ENCODE measurements at regions not wholly inside any gene's neighbourhood (a gene's known extent, or its start where the extent isn't known, plus 50 kb on each side); places are given as distances from the start of the nearest gene placed in this dataset.

DNA sequence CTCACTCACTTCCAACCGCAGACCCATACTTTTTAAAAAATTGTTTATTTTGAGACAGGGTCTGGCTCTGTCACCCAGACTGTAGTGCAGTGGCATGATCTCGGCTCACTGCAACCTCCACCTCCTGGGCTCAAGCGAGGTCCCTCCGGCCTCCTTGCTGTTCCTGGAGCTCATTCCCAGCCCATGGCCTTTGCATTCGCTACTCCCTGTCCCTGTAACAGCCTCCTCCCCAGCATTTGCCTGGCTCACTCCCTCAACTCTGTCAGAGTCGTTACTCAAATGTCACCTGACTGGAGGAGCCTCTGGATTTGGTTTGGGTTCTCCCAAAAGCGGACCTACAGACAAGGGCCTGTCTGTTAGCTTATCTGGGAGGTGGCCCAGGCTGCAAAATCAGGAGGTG lies 432.6 kb upstream of the PROK2 start:
- peaks cover 0 to 12% (median 0%) of the 10 kb centered on the region in 3 donors for H3K27me3 ChIP-seq (ENCODE audit: control insufficient read depth in 3 of 3, insufficient read depth in 3 of 3, low read length in 2 of 3)
- H3K27ac ChIP-seq (ENCODE audit: low read depth in 1 of 2, low read length in 1 of 2), result no peak overlapping the region
- TF ChIP-seq, protein P1, sequence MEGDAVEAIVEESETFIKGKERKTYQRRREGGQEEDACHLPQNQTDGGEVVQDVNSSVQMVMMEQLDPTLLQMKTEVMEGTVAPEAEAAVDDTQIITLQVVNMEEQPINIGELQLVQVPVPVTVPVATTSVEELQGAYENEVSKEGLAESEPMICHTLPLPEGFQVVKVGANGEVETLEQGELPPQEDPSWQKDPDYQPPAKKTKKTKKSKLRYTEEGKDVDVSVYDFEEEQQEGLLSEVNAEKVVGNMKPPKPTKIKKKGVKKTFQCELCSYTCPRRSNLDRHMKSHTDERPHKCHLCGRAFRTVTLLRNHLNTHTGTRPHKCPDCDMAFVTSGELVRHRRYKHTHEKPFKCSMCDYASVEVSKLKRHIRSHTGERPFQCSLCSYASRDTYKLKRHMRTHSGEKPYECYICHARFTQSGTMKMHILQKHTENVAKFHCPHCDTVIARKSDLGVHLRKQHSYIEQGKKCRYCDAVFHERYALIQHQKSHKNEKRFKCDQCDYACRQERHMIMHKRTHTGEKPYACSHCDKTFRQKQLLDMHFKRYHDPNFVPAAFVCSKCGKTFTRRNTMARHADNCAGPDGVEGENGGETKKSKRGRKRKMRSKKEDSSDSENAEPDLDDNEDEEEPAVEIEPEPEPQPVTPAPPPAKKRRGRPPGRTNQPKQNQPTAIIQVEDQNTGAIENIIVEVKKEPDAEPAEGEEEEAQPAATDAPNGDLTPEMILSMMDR (IDR thresholded peaks at IDR 0.05; ENCODE audit: control extremely low read depth, extremely low read depth), result no peak
- no peak overlapping the region for H3K9ac ChIP-seq (ENCODE audit: insufficient read depth in 1 of 2, low read length in 2 of 2)
- H3K9me3 ChIP-seq (ENCODE audit: control insufficient read depth in 4 of 4, insufficient read depth in 3 of 4, low read length in 3 of 4), result peaks cover 0 to 1% (median 0%) of the 10 kb centered on the region in 4 donors
- WGBS, 2 donors, result 81 to 97% methylated on average over 7 of the region's 7 CpGs
- no peak for DNase-seq
- ATAC-seq (ENCODE audit: insufficient read depth, low FRiP score), result no peak
- peaks cover 0 to 11% (median 6%) of the 10 kb centered on the region in 5 donors for H3K4me1 ChIP-seq (ENCODE audit: control insufficient read depth in 5 of 5, insufficient read depth in 5 of 5, low read length in 5 of 5)
- no peak overlapping the region for H3K4me3 ChIP-seq
- no peaks in the 10 kb centered on the region for H3K36me3 ChIP-seq (ENCODE audit: control insufficient read depth in 4 of 4, insufficient read depth in 4 of 4, low read length in 4 of 4)

DNA sequence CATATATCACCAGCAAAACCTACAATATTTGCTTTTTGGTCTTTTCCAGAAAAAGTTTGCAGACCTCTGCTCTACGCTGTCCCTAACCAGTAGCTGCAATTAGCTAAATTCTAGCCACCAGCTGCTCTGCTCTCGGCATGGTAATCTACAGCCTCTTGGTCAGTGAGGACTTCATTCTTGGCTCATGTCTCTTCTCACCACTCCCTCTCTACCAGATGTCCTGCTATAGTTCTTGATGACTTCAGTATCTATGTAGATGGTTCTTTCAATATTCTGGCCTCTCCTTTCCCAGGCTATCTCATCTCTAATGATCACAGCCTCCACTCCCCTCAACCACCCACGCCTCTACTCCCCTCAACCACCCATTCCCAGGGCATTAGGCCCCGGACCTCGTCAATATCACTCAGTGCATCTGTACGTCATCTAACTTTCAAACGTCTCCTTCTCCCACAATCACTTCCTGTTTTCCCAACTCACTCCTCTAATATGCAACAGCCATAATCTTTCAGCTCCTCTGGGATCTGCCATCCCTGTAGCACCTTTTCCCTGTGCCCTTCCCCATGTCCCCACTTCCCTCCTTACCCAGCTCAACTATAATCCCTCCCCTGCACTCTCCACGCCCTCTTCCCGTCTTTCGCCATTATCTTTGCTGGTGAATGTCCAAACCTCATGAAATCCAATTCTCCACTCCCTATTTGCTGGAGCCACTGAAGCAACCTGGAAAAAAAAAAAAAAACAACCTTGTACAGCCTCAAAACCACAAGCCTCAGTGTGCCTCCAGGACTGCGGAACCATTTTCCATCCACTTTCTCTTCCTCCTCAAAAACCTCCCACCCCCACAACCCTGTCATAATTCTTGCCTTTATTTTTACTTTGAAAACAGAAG lies 429.4 kb upstream of the PROK2 start:
- ATAC-seq (ENCODE audit: insufficient read depth, low FRiP score), result no peak
- 64 to 74% methylated on average over 11 of the region's 11 CpGs for WGBS, 2 donors

DNA sequence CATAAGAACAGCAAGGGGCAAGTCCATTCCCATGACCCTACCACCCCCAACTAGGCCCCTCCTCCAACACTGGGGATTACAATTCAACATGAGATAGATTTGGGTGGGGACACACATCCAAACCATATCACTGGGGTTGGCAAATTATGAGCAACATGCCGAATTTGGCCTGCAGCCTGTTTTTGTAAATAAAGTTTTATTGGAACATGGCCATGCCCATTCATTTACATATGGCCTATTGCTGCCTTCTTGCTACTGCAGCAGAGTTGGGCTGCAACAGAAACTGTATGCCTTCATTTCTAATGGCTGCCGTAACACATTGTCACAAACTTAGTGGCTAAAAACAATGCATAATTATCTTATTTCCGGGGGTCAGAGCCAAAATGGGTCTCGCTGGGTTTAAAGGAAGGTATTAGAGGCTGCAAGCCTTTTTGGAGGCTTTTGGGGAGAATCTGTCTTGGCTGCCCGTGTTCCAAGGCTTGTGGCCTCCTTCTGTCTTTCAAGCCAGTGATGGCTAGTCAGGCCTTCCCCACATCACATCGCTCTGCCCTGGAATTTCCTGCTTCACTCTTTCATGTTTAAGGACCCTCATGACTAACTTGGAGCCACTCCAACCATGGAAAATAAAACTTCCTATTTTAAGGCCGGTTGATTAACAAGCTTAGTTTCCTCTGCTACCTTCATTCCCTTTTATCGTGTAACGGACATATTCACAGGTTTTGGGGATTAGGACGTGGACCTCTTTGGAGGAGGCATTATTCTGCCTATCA lies 428.5 kb upstream of the PROK2 start:
- Histone ChIP-seq H3K9me3 (ENCODE audit: control insufficient read depth in 4 of 4, insufficient read depth in 3 of 4, low read length in 3 of 4) (peaks cover 0 to 1% (median 0%) of the 10 kb centered on the region in 4 donors), H3K27me3 (ENCODE audit: control insufficient read depth in 3 of 3, insufficient read depth in 3 of 3, low read length in 2 of 3) (no peaks in the 10 kb centered on the region), H3K27ac (ENCODE audit: low read depth in 1 of 2, low read length in 1 of 2) (no peak overlapping the region), H3K36me3 (ENCODE audit: control insufficient read depth in 4 of 4, insufficient read depth in 4 of 4, low read length in 4 of 4) (no peaks in the 10 kb centered on the region), H3K4me3 (no peak overlapping the region), H3K4me1 (ENCODE audit: control insufficient read depth in 5 of 5, insufficient read depth in 5 of 5, low read length in 5 of 5) (peaks cover 0 to 14% (median 4%) of the 10 kb centered on the region in 5 donors), H3K9ac (ENCODE audit: insufficient read depth in 1 of 2, low read length in 2 of 2) (no peak overlapping the region)
- WGBS, 2 donors, result 46 to 52% methylated on average over 10 of the region's 10 CpGs
- DNase-seq (peak in 2 of 3 donors; percentile 51 to 74), ATAC-seq (ENCODE audit: insufficient read depth, low FRiP score) (no peak)
- TF ChIP-seq, protein P1 (IDR thresholded peaks at IDR 0.05; ENCODE audit: control extremely low read depth, extremely low read depth), result no peak

More for the DNA sequence above, 429.4 kb upstream of the PROK2 start:
- Histone ChIP-seq H3K9me3 (ENCODE audit: control insufficient read depth in 4 of 4, insufficient read depth in 3 of 4, low read length in 3 of 4) (peaks cover 0 to 1% (median 0%) of the 10 kb centered on the region in 4 donors), H3K9ac (ENCODE audit: insufficient read depth in 1 of 2, low read length in 2 of 2) (no peak overlapping the region), H3K36me3 (ENCODE audit: control insufficient read depth in 4 of 4, insufficient read depth in 4 of 4, low read length in 4 of 4) (no peaks in the 10 kb centered on the region), H3K4me3 (no peak overlapping the region), H3K4me1 (ENCODE audit: control insufficient read depth in 5 of 5, insufficient read depth in 5 of 5, low read length in 5 of 5) (peaks cover 0 to 11% (median 0%) of the 10 kb centered on the region in 5 donors), H3K27me3 (ENCODE audit: control insufficient read depth in 3 of 3, insufficient read depth in 3 of 3, low read length in 2 of 3) (no peaks in the 10 kb centered on the region), H3K27ac (ENCODE audit: low read depth in 1 of 2, low read length in 1 of 2) (no peak overlapping the region)
- TF ChIP-seq, protein P1 (IDR thresholded peaks at IDR 0.05; ENCODE audit: control extremely low read depth, extremely low read depth), result no peak
- no peak for DNase-seq
